ENCODE measurements at regions not wholly inside any gene's neighbourhood (a gene's known extent, or its start where the extent isn't known, plus 50 kb on each side); places are given as distances from the start of the nearest gene placed in this dataset.

DNA sequence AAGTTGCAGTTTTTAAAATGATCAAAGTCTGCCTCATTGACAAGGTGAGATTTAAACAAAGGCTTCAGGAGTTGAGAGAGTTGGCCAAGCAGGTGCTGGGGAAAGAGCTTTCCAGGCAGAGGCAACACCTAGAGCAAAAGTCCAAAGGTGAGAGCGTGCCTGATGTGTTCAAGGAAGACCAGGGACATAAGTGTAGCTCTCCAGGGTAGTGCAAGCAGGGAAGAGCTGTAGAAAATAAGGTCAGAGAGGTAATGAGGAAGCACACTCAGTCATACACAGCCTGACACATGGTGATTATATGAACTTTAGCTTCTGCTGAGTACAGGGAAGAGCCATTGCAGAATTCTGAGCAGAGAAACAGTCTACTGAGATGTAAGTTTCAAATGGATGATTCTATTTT is 265.0 kb upstream of the NWD2 start:
- TF ChIP-seq, protein P1, sequence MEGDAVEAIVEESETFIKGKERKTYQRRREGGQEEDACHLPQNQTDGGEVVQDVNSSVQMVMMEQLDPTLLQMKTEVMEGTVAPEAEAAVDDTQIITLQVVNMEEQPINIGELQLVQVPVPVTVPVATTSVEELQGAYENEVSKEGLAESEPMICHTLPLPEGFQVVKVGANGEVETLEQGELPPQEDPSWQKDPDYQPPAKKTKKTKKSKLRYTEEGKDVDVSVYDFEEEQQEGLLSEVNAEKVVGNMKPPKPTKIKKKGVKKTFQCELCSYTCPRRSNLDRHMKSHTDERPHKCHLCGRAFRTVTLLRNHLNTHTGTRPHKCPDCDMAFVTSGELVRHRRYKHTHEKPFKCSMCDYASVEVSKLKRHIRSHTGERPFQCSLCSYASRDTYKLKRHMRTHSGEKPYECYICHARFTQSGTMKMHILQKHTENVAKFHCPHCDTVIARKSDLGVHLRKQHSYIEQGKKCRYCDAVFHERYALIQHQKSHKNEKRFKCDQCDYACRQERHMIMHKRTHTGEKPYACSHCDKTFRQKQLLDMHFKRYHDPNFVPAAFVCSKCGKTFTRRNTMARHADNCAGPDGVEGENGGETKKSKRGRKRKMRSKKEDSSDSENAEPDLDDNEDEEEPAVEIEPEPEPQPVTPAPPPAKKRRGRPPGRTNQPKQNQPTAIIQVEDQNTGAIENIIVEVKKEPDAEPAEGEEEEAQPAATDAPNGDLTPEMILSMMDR (conservative IDR thresholded peaks at IDR 0.05), result no peak
- H3K27ac ChIP-seq, result no peak overlapping the region

- TF ChIP-seq, protein P1 (conservative IDR thresholded peaks at IDR 0.05), result no peak
- no peak overlapping the region for H3K27ac ChIP-seq
Observed at GRCh38 chr4:36990128-36990872, 254.2 kb upstream of the NWD2 start.

DNA sequence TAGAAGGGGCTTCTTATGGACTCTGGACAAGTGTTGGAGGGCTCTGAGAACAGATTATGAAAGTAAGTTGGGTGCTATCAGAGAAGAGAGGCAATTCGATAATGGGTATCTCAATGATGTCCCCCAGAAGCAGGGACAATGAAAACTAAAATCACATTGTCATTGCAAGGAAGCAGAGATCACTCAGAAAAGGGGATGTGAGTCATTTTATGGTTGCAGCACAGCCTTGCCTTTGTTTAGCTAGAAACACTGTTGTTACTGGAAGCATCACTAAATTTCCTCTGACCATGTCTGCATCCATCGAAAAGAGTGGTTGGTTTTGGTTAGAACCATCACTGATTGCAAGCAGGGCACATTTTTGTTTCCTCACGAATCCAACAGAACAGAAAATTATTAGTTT is 246.8 kb upstream of the NWD2 start:
- TF ChIP-seq, protein P1 (conservative IDR thresholded peaks at IDR 0.05), result no peak
- no peak overlapping the region for H3K27ac ChIP-seq

DNA sequence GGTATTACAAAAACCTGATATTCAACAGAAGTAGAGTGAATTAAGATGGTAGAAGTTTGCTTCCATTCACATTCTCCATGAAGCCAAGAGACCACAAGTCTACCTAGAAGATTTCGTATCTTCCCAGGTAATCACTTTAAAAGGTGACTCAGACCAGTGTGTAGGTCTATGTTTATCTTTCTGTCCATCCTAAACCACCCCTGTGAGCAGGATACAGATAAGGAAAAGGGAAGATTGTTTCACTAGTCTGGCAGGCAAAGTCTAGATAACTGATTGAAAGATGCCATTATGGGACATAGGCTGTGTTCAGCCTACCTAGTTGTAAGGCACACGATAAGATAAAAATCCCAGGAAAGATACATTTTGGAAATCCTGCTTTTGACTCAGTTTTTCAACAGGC is 244.3 kb upstream of the NWD2 start:
- TF ChIP-seq, protein P1 (conservative IDR thresholded peaks at IDR 0.05), result no peak
- H3K27ac ChIP-seq, result no peak overlapping the region

DNA sequence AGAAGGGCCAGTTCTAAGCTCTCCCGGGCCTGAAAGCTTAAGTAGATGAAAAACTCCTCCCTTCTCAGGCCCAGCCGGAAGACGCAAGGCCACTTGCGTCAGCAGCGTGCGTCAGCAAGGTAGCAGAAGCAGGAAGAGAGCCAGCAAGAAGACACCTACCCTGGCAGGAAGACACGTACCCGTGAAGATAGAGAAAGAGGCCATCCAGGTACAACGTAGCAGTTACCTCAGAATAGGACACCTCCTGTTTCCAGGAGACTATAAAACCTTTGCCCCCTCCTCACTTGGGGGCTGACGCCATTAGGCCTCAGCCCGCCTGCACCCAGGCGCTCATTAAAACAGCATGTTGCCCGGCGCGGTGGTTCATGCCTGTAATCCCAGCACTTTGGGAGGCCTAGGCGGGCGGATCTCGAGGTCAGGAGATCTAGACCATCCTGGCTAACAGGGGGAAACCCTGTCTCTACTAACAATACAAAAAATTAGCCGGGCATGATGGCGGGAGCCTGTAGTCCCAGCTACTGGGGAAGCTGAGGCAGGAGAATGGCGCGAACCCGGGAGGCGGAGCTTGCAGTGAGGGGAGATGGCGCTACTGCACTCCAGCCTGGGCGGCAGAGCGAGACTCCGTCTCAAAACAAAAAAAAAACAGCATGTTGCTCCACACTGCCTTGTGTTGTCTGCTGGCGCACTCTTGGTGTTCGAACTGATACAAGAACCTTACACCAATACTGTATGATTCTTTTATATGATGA is 242.7 kb upstream of the NWD2 start:
- TF ChIP-seq, protein P1 (conservative IDR thresholded peaks at IDR 0.05), result no peak
- H3K27ac ChIP-seq, result no peak overlapping the region

DNA sequence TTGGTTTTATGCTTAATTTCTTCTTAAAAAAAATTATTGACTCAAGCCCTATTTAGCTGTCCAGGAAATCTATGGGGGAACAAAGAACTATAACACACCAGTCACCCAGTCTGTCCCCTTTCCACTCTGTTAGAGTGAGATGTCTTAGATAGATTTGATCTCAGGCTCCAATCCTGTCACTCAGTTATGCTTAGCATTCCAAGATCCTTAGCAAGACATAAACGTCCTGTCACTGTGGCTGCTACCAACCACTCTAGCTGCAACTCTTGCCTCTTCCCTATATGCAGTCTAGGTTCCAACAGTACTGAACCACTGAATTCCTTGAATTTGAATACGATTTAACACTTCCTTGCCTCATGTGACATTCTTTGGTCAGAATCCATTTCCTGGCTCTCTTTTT is 241.9 kb upstream of the NWD2 start:
- TF ChIP-seq, protein P1 (conservative IDR thresholded peaks at IDR 0.05), result no peak
- H3K27ac ChIP-seq, result no peak overlapping the region

DNA sequence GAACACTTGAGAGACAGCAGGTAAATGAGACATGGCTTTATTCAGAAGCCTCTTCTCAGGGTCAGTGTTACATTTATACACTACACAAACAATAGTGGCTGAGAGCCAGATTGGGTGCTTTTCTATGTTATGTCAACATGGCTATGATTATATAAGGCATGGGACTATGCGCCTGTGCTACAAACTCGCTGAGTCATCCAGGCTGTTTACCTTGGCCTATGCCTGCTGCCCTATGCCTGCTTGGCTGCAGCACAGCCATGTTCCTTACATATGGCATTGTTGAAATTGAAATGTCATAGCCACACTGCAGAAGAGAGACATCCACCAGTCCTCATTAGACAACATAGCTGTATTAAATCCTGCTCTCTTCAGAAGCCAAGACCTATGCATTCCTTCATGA is 236.3 kb upstream of the NWD2 start:
- H3K27ac ChIP-seq, result peak overlapping the region; percentile 56
- TF ChIP-seq, protein P1 (conservative IDR thresholded peaks at IDR 0.05), result no peak

Data from VCaP (cell line).